ENCODE measurements at regions not wholly inside any gene's neighbourhood (a gene's known extent, or its start where the extent isn't known, plus 50 kb on each side); places are given as distances from the start of the nearest gene placed in this dataset.
"Not testable (repeated sequence)": the region's sequence is repeated elsewhere in the genome, so short reads cannot be mapped to it uniquely, and the experiment has no call there.

GRCh38 chrX:39691724-39692123 is 406.0 kb downstream of the BCOR start:
- ATAC-seq (ENCODE audit: insufficient number of reproducible peaks, low FRiP score, low read depth), result no peak
- Histone ChIP-seq H3K27me3 (replicated peaks; ENCODE audit: insufficient read depth) (no peaks in the 10 kb centered on the region), H3K27ac (no peak overlapping the region), H3K9me3 (no peaks in the 10 kb centered on the region), H3K4me3 (no peak overlapping the region), H3K4me1 (ENCODE audit: control insufficient read depth in 1 of 2, low read depth in 2 of 2) (peaks cover 4 to 11% of the 10 kb centered on the region in 2 donors), H3K36me3 (no peaks in the 10 kb centered on the region)
- no peak for TF ChIP-seq CTCF (IDR thresholded peaks at IDR 0.05)
- no peak for DNase-seq (ENCODE audit: low spot score)

- Histone ChIP-seq H3K36me3 (no peaks in the 10 kb centered on the region), H3K4me1 (ENCODE audit: control insufficient read depth in 1 of 2, low read depth in 2 of 2) (peaks cover 4 to 7% of the 10 kb centered on the region in 2 donors), H3K27me3 (replicated peaks; ENCODE audit: insufficient read depth) (no peaks in the 10 kb centered on the region), H3K9me3 (no peaks in the 10 kb centered on the region), H3K27ac (no peak overlapping the region), H3K4me3 (no peak overlapping the region)
- DNase-seq (ENCODE audit: low spot score) (no peak), ATAC-seq (ENCODE audit: insufficient number of reproducible peaks, low FRiP score, low read depth) (no peak)
- no peak for TF ChIP-seq CTCF (IDR thresholded peaks at IDR 0.05)
These were observed 405.0 kb downstream of the BCOR start for GRCh38 chrX:39692796-39693195.

DNA sequence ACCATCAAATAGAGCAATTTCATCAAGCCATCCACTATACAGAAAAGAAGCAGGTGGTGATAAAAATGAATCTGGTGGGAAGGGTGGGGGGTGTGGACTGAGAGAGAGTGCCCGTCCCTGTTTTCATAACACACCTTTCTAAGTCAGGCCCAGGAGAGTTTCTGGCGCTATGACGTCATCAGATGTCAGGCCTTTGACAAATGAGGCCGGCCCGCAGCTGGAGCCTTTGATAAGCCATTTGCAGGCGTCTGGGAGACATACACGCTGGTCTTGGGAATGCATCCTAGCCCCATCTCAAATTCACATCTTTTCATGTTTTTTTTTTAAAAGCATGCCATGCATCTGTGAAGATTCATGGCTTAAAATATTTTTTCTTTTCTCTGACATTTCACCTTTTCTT is 404.5 kb downstream of the BCOR start:
- DNase-seq (ENCODE audit: low spot score), result no peak
- H3K27me3 ChIP-seq (replicated peaks; ENCODE audit: insufficient read depth), result no peaks in the 10 kb centered on the region
- no peaks in the 10 kb centered on the region for H3K9me3 ChIP-seq
- TF ChIP-seq CTCF (IDR thresholded peaks at IDR 0.05), result no peak
- peaks cover 2% of the 10 kb centered on the region in 2 donors for H3K4me1 ChIP-seq (ENCODE audit: control insufficient read depth in 1 of 2, low read depth in 2 of 2)
- ATAC-seq (ENCODE audit: insufficient number of reproducible peaks, low FRiP score, low read depth), result no peak
- no peak overlapping the region for H3K4me3 ChIP-seq
- H3K27ac ChIP-seq, result no peak overlapping the region
- no peaks in the 10 kb centered on the region for H3K36me3 ChIP-seq

DNA sequence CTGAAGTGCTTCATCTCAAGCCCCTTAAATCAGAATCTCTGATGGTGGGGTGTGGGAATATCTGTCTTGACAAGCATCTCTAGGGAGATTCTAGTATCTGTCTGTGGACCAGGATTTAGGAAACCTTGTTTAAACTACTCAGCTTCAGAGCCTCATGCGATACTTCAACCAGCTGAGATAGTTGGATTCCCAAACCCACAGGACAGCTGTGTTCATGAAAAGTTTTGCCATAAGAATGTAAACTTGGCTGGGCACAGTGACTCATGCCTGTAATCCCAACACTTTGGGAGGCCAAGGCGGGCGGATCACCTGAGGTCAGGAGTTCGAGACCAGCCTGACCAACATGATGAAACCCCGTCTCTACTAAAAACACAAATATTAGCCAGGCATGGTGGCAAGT is 395.1 kb downstream of the BCOR start:
- not testable (repeated sequence) for H3K4me1 ChIP-seq (ENCODE audit: control insufficient read depth in 1 of 2, low read depth in 2 of 2); H3K9me3 ChIP-seq; DNase-seq (ENCODE audit: low spot score); H3K36me3 ChIP-seq; H3K4me3 ChIP-seq; ATAC-seq (ENCODE audit: insufficient number of reproducible peaks, low FRiP score, low read depth); H3K27ac ChIP-seq; H3K27me3 ChIP-seq (replicated peaks; ENCODE audit: insufficient read depth)

DNA sequence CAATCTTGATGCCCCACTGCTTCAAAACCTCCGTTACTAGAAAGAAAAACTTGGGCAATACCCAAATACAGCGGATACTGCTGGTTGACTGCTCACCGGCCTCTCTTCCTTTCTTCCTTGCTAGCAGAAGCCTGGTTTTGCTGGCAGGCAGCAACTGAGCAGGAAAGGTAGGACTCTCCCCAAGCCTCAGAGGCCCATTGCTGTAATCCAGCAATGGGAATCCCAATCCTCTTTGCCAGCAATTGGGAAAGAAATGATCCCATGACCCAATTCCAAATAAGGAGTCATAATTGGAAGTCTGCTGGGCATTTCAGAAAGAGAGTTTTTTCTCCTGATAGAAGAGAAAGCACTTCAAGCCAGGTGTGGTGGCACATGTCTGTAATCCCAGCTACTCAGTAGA is 394.5 kb downstream of the BCOR start:
- no peak for DNase-seq (ENCODE audit: low spot score)
- no peaks in the 10 kb centered on the region for H3K9me3 ChIP-seq
- no peaks in the 10 kb centered on the region for H3K27me3 ChIP-seq (replicated peaks; ENCODE audit: insufficient read depth)
- no peaks in the 10 kb centered on the region for H3K36me3 ChIP-seq
- H3K4me1 ChIP-seq (ENCODE audit: control insufficient read depth in 1 of 2, low read depth in 2 of 2), result no peaks in the 10 kb centered on the region
- H3K27ac ChIP-seq, result no peak overlapping the region
- ATAC-seq (ENCODE audit: insufficient number of reproducible peaks, low FRiP score, low read depth), result no peak
- no peak overlapping the region for H3K4me3 ChIP-seq
- TF ChIP-seq CTCF (IDR thresholded peaks at IDR 0.05), result no peak

- no peak for DNase-seq (ENCODE audit: low spot score)
- H3K4me3 ChIP-seq, result no peak overlapping the region
- no peaks in the 10 kb centered on the region for H3K36me3 ChIP-seq
- H3K27me3 ChIP-seq (replicated peaks; ENCODE audit: insufficient read depth), result no peaks in the 10 kb centered on the region
- H3K27ac ChIP-seq, result no peak overlapping the region
- H3K4me1 ChIP-seq (ENCODE audit: control insufficient read depth in 1 of 2, low read depth in 2 of 2), result no peaks in the 10 kb centered on the region
- H3K9me3 ChIP-seq, result no peaks in the 10 kb centered on the region
- no peak for ATAC-seq (ENCODE audit: insufficient number of reproducible peaks, low FRiP score, low read depth)
- TF ChIP-seq CTCF (IDR thresholded peaks at IDR 0.05), result no peak
These were observed 393.2 kb downstream of the BCOR start for GRCh38 chrX:39704590-39704989.
